T-helper 2 cell (primary cell): ENCODE measurements at regions not wholly inside any gene's neighbourhood (a gene's known extent, or its start where the extent isn't known, plus 50 kb on each side); places are given as distances from the start of the nearest gene placed in this dataset.
A peak's percentile ranks its signal among the peaks of the same experiment; 100 is the strongest.

Experiments
- DNase-seq, 5 experiments: peaks; one replicate each; pipeline versions ENCODE4 v3.0.0 to v3.0.0-alpha.2; 2012 to 2022

DNA sequence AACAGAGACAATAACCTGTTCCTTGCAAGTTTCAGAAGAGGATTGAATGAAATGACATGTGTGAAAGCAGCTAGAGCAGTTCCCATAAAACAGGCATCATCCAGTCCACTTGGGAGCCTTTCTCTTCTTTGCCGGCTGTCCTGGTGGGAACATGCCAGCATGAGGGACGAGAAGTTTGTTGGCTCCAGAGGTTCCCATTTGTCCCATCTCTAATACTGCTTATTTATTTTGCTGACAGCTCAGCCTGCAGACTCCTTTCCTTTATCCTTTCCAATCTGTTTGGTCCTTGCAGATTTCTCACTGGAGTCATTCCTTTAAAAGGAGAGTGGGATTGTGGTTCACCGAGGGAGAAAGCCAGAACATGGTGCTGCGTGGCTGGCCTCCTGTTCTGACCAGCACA is 321.5 kb upstream of the CLINT1 start:
- DNase-seq = no peak

DNA sequence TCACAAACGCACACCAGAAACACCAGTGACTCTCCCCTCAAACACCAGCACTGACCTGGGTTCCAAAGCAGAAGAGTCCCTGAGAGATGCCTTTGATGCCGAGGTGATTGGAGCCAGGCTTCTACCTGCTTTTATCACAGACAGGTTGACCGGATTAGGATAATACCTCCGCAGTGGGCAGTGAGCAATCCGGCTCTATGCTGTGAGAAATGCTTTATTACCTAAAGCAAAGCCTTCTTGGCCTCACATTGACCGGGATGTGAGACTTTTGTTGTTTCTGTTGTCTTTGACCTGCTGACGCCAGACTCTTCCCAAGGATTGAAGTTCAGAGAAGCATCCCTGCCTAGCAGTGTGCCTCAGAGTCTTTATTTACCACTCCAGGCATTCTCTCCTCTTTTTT is 320.3 kb upstream of the CLINT1 start:
- DNase-seq = no peak

DNA sequence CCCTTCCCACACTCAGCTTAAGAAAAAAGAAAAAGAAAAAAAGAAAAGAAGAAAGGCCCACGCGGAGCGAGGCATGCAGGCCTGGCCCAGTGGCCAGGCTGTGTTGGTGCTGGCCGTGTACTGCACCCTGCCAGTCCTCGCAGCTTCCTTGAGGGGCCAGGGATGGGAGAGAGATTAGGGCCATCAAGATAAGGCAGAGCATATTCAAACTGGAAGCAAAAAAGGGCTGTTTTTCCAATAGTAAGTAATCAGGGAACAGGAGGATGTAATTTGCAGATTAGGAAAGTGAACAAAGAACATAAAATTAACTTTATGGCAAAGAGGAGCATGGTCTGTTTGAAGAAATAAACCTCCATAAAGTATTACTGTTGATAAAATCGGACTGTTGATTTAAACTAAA is 319.6 kb upstream of the CLINT1 start:
- DNase-seq = no peak

DNA sequence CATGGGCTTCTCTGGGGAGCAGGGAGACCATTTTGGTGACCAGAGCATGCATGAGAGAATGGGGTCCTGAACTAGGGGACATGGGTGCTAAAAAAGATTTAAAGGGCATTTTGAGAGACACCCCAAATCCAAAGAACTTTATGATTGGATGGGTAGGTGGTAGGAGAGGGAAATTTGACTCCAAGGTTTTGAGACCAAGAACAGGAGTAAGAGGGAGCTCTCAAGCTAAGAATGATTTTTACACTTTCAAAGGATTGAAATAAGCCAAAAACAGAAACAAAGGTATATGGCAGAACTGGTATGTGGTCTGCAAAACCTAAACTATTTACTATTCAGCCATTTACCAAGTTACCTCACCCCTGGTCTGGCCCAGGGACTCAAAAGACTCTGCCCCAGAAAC is 318.2 kb upstream of the CLINT1 start:
- no peak for DNase-seq

DNA sequence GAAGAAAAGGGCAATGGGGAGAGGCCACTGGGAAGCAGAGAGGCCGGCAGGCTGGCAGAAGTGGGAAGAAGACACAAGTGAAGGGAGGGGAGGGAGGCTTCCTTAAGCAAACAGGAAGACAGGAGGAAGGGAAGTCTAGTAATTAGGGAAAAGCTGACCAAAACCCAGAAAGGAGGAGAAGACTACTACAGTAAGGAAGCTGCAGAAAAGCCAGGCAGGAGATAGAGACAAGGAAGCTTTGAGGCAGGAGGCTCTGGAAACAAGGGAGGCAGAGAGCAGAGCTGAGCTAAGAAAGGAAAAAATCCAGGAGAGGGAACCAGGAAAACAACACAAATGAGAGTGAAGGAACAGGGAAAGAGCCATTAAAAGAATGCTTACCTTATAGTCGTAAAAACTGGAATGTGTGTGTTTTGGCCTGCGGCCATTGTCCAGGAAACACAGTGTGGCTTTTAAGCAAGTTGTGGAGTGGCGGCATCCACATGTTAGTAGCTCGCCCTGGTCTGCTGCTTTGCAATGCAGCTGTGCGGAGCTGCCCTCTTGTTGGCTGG is 317.1 kb upstream of the CLINT1 start:
- no peak for DNase-seq

DNA sequence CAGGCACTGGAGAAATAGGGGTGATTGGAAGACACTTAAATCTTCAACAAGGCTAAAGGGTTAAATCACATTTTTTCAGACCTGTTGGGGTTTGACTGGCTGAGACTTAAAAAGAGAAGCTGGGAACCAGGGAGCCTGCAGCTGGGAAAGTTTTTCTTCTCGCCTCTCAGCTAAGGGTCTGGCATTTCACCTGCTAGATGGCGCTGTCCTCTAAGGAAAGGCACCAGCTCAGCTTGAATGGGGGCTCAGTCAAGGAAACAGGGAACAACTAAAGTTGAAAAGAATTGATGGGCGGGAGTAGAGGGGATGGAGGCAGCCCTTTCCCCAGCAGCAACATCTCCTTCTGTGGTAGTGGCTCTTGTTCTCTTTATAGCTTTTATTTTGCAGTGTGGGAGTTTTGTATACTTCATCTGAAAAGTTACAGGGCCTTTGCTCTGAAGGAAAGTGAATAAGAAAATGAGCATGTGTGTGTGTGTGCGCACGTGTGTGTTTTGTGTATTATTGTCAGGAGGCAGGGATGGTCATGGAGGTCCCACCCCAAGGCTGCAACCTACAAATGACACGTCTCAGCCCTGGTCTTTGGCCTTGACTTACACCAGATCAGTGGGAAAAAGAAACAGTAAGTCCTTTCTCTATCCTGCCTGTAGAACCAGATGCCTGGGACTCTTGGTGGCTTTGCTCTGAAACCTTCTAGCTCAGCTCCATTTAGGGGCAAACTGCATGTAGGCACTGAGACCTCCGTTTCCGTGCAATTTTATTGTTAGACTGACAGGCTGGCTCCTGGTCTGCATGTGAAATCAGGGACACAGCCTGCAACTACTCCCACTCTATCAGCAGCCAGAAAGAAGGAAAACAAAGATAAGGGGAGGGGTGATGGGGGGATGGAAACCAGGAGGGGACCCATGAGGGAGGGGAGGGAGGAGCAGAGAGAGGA is 316.2 kb upstream of the CLINT1 start:
- DNase-seq = peak in 2 of 5 experiments; percentile 11 to 27

DNA sequence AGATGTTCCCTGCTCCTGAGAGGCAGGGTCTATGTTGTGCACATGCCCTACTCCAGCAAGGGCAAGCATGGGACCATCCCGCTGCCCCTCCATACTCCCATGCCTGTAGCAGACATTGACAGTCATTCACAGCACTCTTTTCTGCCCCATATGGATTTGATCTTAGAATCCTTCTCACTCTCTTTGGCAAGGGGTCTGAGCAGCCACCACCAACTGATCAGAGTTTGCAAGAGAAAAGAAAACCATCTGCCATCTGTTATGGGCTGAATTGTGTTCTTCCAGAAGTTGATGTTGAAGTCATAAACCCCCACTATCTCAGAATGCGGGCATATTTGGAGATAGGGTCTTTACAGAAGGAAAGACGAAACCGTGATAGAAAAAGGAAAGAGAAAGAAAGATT is 315.1 kb upstream of the CLINT1 start:
- DNase-seq = no peak

DNA sequence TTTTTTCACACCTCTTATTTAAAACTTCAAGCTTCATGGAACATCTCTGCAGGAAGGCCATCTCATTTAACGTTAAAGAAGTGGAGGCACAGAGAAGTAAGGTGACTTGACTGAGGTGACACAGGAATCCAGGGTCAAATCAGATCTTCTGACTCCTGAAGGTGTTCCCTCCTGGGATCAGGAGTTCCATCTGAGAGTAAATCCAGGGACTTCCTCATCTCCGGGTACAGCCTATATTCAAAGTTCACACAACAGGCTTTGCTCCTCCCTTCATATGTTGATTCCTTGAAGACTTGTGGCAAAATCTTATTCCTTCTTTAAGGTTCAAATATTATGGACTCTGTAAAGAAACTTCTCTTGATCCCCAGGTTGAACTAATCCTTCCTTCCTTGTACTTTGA is 313.1 kb upstream of the CLINT1 start:
- no peak for DNase-seq

DNA sequence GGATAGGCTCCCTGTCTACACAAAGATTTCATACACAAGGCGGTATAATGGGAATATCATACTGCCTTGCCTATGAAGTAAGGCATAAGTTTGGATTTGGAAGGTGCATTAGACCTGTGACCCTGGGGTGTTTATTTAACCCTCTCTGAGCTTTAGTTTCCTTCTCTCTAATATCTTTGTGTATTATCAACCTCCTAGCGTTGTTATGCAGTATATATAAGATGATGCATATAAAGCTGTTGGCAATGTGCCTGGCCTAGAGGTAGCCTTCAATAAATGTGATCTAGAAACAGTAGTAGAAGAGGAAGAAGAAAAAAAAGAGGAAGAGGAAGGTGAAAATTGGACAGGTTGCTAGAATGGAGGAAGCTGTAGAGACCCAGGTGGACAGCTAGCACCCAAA is 311.6 kb upstream of the CLINT1 start:
- no peak for DNase-seq

DNA sequence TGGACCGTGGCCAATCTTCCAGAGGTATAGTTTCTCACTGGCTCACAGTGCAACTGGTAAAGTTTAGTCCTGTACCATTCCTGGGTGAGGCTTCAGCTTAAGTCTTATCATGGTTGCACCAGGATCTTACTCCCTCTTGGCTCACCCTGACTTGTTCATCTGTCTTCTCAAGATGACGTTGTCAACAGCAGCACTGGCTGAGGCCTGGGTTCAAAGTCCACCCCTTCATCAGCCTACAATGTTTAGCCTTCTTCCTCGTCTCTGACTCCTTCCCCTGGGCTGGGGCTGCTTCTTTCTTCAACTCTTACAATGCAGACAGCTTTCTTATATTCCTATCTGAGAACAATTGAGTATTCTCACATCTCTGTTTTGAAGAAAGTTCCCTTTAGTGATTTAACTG is 311.1 kb upstream of the CLINT1 start:
- no peak for DNase-seq

DNA sequence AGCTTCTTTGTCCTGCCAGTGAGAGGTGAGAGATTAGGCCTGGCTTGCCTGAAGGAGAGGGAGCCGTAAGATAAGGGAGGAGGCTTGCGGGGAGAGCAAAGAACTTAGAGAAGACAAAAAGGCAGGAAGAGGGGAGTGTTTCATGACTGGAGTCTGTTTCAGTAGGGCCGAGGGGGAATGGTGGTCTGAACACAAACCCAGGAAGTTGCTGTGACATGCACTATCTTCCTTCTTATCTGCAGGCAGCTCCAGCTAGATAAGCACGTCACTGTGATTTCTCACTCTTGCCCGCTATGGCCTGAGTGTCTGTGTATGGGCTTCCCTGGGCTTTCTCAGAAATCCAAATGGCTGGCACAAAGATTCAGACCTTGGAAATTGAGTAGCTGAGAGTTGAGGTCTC is 307.5 kb upstream of the CLINT1 start:
- DNase-seq = no peak

DNA sequence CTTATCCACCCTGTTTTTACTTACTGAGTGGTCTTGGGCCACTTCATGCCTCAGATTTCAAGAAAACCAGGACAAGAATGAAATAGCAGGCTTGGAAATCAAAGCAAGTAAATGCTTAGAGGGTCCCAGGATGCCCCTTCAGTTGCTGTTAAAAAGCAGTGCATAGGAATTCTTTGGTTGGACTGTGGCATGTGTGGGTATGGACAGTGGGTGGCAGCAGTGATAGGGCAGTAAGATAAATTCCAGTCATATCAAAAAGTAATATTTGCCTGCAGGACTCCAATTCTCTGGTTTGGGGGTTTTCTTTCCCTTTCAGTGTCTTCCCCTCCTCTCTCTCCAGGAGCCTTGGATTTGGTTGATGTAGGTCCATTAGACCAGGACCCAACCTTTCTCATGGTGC is 306.7 kb upstream of the CLINT1 start:
- DNase-seq = no peak

DNA sequence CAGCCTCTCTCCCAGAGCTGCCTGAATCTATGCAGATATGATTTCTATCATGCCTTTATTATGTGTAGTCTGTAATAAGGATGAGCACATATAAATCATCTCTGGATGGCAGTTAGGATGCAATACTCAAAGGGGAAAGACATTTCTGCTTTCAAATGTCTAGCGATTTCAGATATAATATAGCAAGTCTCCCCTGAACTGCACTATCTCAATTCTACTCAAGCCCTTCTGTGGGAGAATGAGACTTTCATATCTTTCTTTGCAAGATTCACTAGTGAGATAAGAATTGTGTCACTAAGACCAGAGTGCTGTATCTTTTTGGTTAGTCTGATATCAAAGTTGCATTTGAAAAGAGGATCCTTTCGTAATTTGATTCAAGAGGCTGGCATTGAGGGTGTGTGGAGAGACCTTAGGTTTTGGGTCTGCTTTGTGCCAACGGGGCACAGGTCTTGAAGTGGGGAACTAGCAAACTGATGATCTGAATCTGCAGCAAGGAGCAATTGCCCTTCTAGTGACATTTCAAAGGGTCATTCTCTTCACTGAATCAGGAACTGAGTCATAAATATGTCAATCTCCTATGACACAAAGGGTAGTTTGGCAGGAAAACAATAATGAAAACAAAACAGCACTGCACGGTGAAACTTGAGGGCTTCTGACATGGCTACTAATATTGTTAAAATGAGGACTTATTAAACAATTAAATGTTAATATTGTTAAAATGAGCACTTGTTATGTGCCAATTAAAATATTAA is 305.5 kb upstream of the CLINT1 start:
- no peak for DNase-seq

DNA sequence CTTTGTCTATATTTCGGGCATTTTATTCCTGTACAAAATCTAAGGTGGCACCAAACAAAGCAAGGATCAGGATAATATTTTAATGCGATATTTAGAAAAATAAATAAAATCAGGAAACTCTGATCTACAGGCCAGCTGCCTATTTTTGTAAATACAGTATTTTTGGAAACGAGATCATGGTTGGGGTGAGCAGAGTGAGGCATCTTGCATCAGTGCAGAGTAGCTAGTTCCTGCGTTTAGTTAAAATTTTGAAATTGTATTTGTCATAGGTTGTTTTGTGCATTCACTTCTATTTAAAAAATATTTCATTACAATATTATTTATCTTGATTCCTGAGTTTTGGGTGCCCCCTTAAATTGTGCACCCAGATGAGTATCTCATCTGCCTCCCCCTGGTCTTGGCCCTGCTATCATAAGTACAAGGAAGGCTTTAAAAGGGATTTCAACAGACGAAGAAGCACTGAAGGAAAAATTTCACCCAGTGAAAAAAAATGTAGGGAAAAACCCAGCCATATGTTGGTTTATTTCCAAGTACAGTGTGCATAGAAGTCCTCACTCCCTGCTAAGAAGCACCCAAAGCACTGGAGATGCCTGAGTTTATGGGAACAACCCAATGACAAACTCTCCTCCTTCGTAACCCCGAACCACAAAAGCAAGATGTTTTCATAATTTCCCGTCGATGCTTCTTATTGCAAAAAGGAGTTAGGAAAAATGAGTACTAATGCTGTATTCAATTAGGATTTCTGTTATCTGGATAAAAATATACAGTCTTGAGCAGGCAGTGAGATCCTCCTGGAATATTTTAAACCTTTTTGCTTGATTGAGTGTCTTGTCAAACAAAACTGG is 304.7 kb upstream of the CLINT1 start:
- DNase-seq = no peak

DNA sequence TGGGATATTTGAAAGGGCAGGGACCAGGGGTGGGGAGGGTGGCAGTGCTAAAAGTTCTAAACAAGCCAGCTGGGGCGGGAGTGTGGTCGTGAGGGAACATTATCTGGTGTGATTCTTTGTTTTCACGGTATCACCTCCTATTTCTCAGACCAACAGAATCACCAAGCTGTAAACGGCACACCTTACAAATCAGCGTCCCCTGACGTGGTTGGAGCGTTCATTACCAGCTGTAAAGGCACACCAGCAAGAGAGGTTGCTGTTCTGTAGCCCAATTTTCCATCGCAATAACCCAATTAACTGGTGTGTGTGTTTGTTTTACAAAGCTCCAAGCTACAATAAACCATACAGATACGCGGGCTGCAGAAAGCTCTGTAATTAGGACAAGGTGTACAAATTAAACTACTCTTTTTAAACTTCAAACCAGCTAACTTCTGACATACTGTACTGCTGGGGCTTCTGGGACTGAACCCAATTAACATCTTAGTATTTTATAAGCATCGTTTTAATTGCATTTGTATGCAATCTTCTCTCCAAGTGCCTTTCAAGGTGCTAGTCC is 303.6 kb upstream of the CLINT1 start:
- no peak for DNase-seq

DNA sequence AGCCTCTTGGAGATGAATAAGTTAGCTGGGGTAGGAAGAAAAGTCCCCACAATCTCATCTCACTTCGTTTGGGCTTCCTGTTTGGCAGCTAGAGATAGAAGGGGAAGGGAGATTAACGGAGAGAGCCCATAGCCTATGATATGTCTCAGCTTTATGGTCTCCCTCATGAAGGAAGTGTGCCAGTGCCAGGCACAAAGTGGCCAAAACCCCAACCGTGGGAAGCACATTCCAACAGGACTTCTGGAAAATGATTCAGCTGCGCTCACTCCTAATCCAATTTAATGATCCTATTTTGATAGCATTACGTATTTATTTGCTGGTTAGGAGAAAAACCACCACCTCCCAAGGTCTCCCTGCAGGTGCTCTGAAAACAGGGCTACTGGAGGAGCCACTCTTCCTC is 303.1 kb upstream of the CLINT1 start:
- DNase-seq = no peak

DNA sequence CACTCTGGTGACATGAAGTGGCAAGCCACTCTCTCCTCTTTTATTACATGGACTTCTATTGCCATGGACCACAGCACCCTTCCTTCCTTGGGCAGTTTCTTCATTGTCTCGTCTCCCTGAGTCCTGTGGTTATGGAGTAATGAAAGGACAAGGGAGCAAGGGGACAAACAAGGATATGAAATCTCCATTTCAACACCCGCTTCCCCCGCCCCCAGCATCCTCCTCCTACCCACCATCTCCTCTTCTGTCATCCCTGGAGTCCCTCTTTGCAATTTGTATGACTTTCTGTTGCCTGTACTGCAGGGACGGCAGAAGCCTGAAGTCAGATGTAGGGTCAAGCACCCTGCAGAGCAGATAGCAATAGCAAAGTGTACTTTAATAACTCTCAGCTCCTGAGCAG is 300.7 kb upstream of the CLINT1 start:
- DNase-seq = no peak

DNA sequence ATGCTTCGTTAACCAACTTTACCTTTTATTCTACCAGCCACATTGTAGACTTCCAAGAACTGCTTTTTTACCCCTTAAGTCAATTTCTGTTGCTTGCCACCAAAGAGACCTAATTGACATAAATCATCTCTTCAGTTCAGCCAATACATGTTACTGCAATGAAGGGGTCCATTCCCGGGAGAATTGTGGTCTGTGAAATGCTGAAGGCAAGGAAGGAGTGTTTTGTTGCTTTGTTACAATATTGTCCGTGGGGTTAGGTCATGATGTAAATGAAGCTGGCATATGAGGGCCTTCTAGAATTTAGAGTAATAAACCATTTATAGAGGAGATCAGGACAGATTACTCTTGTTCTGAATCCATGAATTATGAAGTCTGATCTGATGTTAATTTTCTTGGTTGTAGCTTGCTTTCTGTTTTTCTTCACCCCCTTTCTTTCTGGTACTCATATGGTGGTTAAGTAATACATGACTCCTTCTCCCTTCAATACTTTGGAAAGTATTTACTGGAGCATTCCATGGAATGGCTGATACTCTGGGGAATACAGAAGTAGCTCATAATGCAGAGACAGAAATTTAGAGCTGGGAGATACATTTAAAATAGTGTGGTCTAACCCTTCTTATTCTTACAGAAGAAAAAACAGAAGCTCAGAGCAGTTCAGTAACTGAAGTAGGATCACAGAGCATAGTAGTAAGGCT is 297.0 kb upstream of the CLINT1 start:
- DNase-seq = no peak

DNA sequence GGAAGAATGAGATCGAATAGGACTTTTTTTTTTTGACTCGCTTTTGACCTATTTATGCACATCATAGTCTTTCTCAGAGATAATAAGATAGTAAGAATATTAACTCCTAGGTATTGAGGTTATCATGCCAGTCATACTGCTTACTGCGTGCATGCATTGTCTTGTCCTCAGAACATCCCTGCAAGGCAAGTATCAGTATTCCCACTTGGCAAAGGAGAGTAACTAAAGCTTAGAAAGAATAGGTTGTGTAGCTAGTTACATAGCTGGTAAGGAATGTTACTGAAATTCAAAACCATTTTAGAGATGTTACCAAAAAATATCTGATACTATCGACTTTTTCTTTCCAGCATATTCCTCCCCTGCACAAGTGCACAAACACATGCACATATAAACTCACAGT is 296.1 kb upstream of the CLINT1 start:
- DNase-seq = no peak

DNA sequence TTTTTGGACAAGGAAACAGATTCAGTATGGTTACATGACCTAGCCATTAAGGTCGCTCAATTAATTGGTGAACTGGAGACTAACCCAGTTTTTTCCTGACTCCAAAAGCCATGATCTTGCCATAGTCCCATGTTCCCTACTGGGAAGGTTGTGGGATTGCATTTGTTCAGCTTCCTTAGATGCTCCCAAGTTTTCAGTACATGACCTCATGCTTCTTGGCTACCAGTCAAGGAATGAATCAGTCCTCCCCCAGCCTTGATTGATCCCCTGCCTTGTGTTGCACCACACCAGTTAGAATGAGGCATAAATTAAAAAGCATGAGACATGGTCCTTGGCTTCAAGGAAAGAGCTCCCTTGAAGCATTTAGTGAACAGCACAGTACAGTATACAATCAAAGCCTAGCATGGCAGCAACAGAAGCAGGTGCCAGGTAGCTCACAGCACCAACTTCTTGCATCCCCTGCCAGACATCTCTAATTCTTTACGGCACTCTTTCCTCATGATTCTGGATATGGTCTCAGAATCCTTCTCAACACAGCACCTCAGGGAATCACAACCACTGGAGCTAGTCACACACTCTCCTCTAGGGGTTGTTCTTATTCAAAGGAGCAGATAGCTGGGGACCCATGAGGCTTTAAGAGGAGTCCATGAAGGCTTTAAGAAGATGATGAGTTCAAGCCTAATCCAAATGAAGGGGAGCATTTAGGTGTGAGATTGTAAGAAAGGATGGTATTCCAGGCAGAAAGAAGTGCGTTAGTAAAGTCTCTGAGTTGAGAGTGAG is 295.5 kb upstream of the CLINT1 start:
- no peak for DNase-seq

DNA sequence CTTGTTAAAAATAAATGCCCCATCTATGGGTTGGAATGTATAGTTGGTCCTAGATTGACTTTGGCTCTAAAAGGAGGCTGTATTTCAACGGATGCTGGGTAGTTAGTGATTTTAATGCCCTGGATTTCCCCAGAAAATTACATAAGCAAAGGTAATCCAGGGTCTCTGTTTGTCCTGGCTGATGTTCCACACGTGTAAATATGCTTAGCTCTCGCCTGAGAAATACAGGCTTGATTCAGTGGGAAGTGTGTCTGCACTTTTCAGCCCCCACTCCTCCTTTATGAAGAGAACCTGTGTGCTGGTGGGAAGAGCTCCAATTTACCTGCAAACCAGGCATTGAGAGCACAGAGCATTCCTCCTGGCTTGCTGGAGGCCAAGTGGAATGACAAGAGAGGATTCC is 294.6 kb upstream of the CLINT1 start:
- no peak for DNase-seq
